MV-4-11 (cell line): ENCODE measurements at regions not wholly inside any gene's neighbourhood (a gene's known extent, or its start where the extent isn't known, plus 50 kb on each side); places are given as distances from the start of the nearest gene placed in this dataset.
"Not testable (repeated sequence)": the region's sequence is repeated elsewhere in the genome, so short reads cannot be mapped to it uniquely, and the experiment has no call there.

ENCODE experiments used
- DNase-seq: peaks from one replicate; lab custom pipeline; 2025; lab: John Stamatoyannopoulos, UW

DNA sequence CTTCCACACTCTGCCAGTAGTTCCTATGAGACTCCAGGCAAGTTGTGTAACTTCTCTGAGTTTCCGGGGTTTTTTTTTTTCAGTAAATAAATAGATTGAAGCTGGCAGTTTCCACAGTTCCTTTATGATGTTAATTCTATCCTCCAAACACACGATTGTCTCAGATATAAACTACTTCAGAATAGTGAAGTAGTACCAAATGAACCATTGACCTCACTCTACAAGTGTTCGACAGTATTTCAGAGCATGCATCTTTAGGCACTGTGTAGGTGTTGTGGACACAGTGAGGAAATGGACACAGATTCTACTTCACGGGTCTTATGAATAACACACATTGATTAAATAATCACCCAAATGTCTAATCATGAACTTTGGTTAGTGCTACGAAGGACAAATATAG lies 136.1 kb upstream of the IGSF10 start:
- DNase-seq, result no peak

DNA sequence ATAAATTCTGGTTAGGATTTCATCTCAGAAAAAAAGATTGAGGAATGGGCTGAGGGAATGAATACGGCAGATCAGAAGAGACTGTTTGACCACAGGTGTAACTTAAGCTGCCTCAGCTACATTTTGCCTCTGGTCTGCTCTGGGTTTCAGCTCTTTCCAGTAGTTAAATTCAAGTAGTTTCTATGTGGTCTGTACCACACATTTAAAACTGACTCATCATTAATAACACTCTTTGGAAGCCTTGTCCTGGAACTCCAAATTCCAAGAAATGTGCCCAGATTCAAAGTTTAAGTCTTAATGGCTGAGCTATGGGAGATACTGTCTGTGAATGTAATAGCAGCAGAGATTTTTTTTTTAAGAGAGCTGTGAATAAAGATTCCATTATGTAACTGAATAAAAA lies 133.1 kb upstream of the IGSF10 start:
- DNase-seq, result no peak

DNA sequence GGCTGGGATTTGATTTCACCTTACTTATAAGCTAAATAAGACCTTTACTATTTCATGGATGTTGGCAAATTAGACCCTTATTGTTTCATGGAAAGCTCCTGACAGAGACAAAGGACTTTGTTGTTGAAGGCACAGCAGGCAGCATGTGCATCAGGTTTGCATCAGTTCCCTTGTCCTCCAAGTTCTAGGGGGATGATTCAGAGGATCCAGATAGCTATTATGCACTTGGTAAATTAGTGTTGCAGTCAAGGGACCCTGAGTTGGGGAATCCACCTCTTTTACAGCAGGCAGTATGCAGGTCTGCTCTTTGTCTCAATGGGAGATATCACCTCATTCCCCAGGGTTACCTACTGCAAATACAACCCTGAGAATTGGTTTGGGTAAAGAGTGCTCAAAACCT lies 131.4 kb upstream of the IGSF10 start:
- no peak for DNase-seq

DNA sequence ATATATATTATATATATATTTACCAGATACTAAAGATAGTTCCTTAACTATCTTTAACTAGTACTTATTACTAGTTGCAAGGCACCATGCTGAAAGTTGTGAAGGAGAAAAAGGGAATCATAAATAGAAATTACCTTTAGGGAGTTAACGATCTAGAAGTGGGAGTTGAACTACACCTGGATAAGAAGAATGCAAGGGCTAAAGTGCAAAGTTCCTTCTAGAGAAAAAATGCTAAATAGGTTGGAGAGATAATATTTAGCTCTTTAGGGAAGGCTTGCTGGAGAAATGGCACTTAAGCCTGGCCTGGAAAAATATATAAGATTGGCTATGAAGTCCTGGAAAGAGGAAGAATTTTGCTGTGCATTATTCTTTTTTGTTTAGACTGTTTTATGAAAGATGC lies 130.6 kb upstream of the IGSF10 start:
- DNase-seq, result no peak

DNA sequence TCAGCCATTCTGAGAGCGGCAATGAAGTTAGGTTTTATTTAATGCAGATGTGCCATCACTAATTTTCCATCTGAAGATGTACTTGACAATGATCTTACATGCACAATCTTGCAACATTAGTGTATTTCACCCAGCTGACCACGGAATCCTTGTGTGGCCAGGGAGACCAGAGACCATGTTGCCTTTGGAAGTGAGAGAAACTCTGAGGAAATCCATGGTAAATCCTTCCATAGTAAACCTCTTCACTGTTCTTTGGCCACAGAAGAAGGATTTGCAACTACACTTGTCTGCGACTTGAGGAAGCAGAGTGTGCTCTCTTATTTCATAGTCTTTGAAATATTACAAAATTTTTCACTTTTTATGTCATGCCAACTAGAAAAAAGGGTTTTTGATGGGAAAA lies 128.4 kb upstream of the IGSF10 start:
- no peak for DNase-seq

DNA sequence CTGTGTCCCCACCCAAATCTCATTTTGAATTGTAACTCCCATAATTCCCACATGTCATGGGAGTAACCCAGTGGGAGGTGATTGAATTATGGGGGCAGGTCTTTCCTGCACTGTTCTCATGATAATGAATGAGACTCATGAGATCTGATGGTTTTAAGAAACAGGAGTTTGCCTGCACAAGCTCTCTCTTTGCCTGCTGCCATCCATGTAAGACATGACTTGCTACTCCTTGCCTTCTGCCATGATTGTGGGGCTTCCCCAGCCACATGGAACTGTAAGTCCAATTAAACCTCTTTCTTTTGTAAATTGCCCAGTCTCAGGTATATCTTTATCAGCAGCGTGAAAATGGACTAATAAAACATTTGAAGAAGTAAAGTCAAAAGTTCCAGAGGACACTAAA lies 126.8 kb upstream of the IGSF10 start:
- not testable (repeated sequence) for DNase-seq

DNA sequence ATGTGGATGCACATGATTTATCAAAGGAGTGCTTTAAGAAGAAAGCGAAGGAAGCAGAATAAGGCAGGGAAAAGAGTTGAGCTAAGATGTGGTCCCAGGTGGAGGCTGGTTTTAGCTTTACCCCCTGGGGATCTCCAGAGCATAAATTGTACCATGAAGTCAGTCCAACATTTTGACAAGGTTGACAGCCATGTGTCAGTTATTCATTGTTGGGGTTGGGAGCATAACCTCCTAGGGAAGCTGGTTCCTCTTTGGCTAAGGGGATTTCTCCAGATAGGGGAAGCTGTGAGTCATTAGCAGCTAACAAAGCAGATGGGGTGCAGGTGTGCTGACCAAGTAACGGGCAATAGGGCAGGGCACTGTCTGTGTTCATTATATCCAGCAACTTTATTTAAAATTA lies 123.7 kb upstream of the IGSF10 start:
- DNase-seq, result peak; percentile 59

DNA sequence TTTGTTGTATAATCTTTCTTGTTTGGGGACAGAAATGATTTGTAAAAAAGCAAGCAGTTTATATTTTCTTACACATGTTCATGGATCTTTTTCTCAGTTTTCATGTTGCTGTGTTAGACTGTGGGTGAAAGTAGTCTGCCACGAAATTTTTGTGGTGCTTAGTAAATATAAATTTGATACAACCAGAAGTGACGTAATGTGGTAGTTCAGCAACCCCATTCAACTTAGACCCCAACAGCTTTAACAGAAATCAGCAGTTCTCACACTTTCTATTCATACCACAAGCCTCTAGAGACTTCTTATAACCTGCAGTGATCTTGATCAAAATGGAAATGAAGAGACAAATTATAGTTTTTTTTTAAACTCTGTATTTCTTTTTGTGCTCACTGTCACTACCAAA lies 120.2 kb upstream of the IGSF10 start:
- DNase-seq, result no peak

DNA sequence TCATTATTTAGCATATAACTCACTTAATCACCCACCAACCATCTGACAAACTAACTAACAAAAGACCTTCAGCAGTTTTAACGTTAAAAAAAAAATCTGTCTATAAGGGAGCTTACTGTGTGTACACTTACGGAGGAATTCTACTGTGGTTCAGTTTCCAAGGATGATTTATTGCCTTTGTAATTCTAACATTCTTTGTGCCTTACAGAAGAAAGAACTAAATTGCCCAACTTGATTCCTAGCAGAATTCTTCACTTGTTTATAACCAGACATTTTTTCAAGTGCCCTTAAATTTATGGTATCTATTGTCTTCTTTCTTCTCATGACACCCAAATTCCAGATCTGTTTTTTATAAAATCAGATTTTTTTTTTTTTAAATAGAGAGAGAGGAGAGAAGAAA lies 119.7 kb upstream of the IGSF10 start:
- DNase-seq, result peak; percentile 29

DNA sequence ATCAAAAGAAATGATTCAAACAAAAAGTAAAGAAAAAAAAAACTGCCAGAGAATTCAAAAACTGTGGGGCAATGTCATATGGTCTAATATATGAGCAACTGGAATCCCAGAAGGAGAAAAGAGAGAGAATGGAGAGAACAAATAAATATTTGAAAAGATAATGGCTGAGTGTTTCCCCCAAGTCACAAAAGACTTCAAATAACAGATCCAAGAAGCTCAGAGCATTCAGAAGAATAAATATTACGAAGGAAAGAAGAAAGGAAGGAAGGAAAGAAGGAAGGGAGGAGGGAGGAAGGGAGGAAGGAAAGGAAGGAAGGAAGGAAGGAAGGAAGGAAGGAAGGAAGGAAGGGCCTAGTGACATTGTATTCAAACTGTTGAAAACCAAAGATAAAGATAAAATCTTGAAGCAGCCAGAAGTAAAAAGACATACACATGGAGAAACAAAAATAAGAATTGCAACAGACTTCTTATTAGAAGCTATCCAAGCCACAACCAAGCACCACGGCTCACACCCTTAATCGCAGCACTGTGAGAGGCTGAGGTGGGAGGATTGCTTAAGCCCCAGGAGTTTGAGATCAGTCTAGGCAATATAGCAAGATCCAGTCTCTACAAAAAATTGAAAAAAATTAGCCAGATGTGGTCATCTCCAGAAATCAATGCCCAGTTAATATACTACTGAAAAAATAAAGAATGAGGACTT lies 118.9 kb upstream of the IGSF10 start:
- DNase-seq, result no peak

DNA sequence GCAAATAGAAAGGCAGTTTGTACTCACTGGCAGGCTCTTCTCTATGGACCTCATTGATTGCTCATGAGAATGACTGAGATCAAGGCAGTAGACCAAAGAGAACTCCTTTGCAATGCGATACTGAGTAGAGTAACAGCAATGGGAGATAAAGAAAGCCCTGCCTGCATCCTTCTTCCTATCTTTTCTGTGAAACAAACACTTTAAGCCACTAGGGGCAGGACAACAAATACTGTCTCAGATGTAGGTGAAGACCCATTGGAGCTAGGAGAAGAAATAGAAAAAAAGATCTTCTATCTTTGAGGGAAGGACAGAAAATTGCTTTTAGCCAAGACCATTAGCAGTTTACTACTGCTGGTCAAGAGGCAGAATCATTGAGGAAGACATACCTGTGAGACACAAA lies 117.6 kb upstream of the IGSF10 start:
- DNase-seq, result no peak

DNA sequence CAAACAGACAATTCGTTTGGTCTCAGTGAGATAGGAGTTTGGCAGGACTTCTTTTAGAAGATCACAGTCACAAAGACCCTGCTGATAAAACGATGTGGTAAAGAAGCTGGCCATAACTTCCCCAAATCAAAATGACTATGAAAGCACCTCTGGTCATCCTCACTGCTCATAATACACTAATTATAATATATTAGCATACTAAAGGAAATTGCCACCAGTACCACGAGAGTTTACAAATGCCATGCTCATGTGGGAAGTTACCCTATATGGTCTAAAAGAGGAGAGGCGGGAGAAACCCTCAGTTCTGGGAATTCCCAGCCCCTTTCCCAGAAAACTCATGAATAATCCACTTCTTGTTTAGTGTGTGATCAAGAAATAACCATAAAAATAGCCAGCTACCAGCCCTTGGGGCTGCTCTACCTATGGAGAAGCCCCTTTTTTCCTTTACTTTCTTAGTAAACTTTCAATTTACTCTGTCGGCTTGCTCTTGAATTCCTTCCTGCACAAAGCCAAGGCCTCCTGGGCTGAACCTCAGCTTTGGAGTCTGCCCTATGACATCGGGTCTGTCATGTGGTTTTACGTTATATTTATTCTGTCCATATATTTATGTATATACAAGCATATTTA lies 115.8 kb upstream of the IGSF10 start:
- no peak for DNase-seq

DNA sequence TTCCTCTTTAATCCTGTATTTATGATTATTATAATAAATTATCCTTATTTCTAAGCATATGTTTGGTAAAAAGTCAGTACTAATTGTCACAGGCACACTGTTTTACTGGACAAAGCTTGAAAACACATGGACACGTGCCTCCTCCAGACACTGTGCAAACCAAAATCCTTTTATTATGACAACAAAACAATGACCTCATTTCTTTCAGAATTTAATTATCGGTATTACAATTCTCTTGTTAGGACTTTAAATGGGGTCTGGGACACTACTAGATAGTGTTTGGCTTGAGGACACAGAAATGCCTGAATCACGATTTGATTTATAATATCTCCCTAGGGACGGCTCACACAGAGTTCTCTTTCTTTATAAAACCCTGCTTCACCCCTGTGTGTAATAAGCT lies 107.3 kb upstream of the IGSF10 start:
- DNase-seq, result no peak

DNA sequence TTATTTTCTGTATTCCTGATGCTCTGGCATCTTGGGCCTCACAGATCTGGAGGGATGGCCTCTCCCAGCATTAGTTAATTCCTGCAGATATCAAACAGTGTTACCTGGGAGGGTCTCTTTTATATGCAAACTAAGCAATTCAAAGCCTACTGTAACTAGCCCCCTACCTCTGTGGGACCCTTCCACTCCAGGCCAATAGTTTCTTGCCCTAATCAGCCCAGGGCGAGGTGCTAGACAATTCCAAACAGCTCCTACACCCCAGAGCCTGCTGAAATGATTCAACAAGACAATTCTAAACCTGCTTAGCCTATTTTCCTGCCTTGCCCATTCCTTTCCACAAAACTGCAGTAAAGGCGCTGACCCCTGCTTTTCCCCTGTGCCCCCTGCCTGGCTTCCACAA lies 106.6 kb upstream of the IGSF10 start:
- no peak for DNase-seq

DNA sequence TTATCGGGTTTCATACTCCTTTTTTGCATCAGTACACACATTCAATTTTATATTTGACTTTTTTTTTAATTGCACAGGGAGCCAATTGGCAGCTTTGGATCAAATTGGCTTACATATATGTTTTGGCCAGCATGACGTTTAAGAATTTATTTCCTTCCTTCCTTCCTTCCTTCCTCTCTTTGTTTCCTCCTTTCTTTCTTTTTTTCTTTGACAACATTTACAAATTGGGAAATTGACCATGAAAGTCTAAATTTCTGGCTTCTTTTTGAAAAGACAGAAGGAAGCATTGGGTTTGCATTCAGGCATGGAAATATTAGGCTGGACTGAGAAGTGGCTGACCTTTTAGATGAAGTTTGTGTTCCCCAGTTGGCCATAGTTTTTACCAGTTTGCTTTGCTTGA lies 103.4 kb upstream of the IGSF10 start:
- DNase-seq, result no peak

DNA sequence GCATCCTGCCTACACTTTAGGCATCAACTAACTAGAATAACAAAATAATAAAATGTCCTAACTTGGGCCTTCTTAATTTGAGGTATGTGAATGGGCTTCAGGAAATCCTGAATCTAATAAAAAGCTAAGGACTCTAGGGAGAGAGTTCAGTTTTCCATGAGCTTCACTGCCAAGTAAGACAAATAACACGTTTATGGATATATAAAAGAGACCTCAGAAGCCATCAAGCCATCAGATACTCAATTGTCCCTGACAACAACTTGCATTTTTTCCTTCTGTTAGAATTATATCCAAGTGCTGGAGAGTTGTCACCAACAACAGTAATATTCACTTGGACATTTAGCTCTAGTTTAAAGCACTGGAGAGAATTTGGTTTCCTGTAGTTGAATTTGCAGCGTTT lies 102.4 kb upstream of the IGSF10 start:
- DNase-seq, result no peak

DNA sequence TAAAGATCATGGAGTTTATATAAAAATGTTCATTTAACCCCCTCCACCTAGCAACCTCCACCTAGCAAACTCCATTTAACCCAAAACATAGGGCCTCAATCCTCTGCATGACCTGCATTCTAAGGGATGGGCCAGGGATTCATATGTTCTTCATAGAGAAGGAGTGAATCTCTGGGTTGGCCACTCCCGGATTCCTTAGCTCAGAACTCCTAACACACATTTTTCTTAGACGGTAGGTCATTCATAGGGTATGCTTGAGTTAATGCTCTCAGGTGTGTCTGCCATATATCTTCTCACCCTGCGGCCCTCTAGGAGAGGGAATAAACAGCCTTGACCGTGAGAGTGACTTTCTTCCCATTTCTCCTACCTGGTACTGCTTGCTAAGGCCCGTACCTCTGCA lies 102.0 kb upstream of the IGSF10 start:
- no peak for DNase-seq

DNA sequence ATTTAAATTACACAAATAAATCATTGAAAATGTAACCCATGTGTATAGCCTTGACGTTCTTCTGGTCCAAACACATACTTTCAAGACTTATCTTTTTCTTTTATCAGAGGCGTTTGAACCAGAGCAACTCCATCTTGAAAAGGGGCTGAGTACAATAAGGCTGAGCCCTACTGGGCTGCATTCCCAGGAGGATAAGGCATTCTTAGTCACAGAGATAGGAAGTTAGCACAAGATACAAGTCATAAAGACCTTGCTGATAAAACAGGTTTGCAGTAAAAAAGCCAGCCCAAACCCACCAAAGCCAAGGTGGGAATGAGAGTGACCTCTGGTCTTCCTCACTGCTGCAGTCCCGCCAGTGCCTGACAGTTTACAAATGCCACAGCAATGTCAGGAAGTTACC lies 101.0 kb upstream of the IGSF10 start:
- DNase-seq, result no peak

DNA sequence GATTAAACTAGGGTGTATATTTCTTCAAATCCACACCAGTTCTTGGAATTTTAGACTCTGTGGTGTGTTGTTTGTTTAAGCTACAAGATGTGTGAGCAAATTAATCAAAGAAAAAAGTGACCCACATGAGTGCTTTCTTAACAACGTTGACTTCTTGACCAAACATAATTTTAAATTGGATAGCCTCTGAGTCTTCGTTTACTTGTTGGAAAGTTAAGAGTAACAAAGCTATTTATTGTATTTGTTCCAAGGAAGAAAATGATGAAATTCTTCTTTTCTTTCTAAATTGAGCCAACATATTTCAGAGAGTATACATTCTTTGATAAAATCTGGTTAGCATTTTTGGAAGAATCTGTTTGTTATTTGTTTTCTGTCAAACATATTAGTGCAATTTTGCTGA lies 99.9 kb upstream of the IGSF10 start:
- DNase-seq, result no peak

DNA sequence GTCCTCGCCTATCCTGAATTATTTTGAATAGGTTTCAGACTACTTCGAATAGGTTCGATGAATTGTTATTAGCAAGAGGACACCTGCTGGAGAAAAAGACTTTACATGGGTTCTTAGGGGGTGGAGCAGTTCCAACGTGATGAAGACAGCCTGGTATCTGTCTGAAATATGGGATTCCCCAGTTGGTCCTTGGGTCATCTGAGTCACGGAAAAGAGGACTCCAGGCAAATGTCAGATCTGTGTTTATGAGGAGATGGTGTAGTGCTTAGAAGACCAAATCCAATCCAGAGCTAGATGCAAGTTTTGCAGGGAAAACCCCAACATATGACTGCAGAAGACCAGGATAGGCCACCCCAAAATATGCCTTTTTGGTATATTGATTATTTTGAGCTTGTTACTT lies 98.9 kb upstream of the IGSF10 start:
- no peak for DNase-seq

DNA sequence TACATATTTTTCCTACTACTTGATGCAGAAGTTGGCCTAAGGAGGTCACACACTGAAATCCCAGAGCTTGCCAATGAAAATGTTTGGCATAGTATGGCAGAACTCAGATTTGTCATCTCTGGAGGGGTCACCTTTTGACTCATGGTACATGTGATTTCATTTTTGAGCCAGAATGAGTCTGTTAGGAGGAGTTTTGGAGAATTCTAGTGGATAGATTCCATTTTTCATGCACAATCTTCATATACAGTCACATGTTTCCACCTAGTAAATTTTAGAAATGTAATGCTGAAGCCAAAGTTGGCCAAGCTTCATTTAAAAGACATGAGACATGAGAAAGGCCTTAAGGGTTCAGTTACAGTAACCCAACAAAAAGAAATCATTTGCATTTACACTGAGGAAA lies 97.8 kb upstream of the IGSF10 start:
- no peak for DNase-seq

DNA sequence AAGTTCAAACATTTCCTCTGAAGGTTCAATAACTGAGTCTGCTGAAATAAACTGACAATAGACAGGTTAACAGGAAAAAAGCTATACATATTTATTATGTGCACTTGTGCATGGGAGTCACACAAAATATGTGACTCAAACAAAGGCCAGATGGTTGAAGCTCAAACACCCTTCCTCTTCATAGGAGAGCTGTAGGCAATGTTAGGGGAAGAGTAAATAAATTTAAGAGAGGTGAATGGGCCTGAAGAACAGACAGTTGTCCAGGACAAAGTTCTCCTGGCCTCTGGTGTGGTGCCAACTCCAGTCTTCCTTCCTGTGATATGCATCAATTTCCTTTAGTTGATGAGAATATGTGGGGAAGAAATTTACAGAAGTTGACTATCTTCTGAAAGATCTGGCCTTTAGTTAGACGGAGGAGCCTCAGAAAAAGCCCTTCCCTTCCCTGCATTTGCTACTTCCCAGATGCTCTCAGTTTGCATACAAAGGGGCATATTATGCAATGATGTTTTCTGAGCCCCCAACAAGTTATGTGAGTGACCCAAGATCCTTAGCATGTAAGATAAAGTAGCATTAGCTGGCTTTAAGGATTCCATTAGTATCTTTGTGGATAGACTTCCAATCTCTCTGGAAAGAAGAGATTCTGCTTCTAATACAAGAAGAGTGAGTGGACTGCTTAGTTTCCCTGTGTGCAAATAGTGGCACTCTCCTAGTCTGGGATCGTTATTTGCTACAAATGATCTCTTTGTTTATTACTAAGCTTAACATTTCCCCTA lies 96.4 kb upstream of the IGSF10 start:
- DNase-seq, result no peak

DNA sequence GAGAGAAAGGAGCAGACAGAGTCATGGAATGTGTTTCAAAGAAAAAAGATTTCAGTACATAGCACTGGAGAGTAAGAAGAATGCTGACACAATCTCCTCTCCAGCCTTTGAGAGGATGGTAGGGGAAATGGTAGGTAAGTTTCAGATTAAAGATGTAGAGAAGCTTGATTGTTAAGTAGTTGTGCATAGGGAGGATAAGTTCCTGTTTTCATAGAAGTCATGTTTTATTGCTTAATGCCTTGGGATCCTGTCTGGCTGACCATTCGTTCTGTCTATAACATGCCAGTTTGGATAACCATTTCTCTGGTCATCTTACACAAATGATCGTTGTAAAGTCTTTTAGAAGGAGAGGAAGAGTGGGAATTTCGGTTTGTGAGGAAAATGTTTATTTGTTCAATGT lies 95.7 kb upstream of the IGSF10 start:
- peak; percentile 57 for DNase-seq

DNA sequence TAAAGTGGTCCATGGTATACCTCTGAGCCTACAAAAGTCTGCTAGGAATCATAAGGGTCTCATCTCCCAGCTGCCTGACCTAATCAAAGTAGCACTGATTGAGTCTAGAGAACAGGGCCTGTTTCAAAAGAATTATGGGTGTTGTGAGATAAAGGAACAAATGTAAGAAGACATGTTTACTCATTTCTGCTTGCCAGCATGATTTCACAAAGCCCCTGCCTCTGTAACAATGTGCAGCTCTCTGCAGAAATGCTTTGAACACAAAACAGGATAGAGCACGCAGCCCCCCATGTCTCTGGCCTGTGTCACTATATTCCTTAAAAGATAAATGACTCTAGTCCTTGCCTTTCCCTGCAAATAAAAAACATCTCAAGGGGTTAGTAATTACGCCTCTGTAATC lies 94.7 kb upstream of the IGSF10 start:
- no peak for DNase-seq
